Calu3 (cell line): ENCODE measurements at regions not wholly inside any gene's neighbourhood (a gene's known extent, or its start where the extent isn't known, plus 50 kb on each side); places are given as distances from the start of the nearest gene placed in this dataset.

Source experiments
- BruUV-seq: library from RNA; stranded (reverse); fragments of 400-500 nt; replicated peaks from 2 replicates; lab custom pipeline; 2021; lab: Mats Ljungman, UMichigan
- CTCF ChIA-PET: fragments of 300-600 bp; sonication (Branson Sonifier 250); formaldehyde crosslinking; loops from one replicate; lab custom pipeline; 2022; ENCODE audit warnings: antibody characterized with exemption; lab: Charles Lee
- DNase-seq: peaks from one replicate; pipeline ENCODE4 v3.0.0; 2022
- H3K27ac Mint-ChIP-seq: one replicate; pipeline ENCODE4 v1.8.0; 2022; ENCODE audit warnings: mixed read lengths; ENCODE audit not compliant: unreplicated experiment
- H3K27me3 Mint-ChIP-seq: one replicate; pipeline ENCODE4 v1.8.0; 2022; ENCODE audit warnings: mixed read lengths; ENCODE audit not compliant: unreplicated experiment
- H3K36me3 Mint-ChIP-seq: one replicate; pipeline ENCODE4 v1.8.0; 2022; ENCODE audit warnings: mild to moderate bottlenecking, moderate library complexity, mixed read lengths; ENCODE audit not compliant: insufficient read depth, unreplicated experiment
- H3K4me1 Mint-ChIP-seq: one replicate; pipeline ENCODE4 v1.8.0; 2022; ENCODE audit warnings: mild to moderate bottlenecking, low read depth, mixed read lengths; ENCODE audit not compliant: unreplicated experiment
- H3K4me3 Mint-ChIP-seq: one replicate; pipeline ENCODE4 v1.8.0; 2022; ENCODE audit warnings: mild to moderate bottlenecking, low read depth, moderate library complexity, mixed read lengths; ENCODE audit not compliant: unreplicated experiment
- H3K9me3 Mint-ChIP-seq: one replicate; pipeline ENCODE4 v1.8.0; 2022; ENCODE audit warnings: low read depth, mixed read lengths; ENCODE audit not compliant: unreplicated experiment
- intact Hi-C: fragments of 100-400 bp; cut with micrococcal nuclease; formaldehyde crosslinking; loops from one replicate; pipeline ENCODE4 v1.10.0; 2022; ENCODE audit not compliant: unreplicated experiment
- TF ChIP-seq, protein P1 (sequence below): fragments of 200-600 bp; IDR thresholded peaks from one replicate; pipeline ENCODE4 v1.8.0; 2022; ENCODE audit warnings: antibody characterized with exemption; ENCODE audit not compliant: unreplicated experiment

DNA sequence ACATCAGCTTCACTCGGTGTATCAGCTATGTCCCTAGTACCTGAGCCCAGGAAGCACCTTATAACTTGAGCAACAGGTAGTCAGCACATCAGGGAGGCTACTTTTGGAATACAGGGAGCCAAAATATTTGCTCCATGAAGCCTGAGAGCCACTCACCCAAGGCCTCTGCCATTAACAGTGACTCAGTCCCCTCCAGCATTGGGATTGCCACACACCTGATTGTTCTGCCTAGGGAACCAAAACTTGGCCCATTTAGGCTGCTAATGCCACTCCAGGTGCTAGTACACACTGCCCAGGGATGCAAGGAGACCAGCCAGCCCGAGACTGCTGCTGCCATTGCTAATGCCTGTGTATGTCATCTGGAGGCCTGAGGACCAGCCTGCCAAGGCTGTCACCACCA lies 773.6 kb upstream of the TENM4 start:
- H3K4me1 Mint-ChIP-seq: no peaks in the 10 kb centered on the region
- CTCF ChIA-PET: no interaction called here
- no peaks in the 10 kb centered on the region for H3K27me3 Mint-ChIP-seq
- no peak for DNase-seq
- H3K4me3 Mint-ChIP-seq: no peak overlapping the region
- H3K27ac Mint-ChIP-seq: no peak overlapping the region
- BruUV-seq: no TSS peak
- H3K9me3 Mint-ChIP-seq: peaks cover 5% of the 10 kb centered on the region
- intact Hi-C loops: no loop called here
- H3K36me3 Mint-ChIP-seq: no peaks in the 10 kb centered on the region
- TF ChIP-seq, protein P1, sequence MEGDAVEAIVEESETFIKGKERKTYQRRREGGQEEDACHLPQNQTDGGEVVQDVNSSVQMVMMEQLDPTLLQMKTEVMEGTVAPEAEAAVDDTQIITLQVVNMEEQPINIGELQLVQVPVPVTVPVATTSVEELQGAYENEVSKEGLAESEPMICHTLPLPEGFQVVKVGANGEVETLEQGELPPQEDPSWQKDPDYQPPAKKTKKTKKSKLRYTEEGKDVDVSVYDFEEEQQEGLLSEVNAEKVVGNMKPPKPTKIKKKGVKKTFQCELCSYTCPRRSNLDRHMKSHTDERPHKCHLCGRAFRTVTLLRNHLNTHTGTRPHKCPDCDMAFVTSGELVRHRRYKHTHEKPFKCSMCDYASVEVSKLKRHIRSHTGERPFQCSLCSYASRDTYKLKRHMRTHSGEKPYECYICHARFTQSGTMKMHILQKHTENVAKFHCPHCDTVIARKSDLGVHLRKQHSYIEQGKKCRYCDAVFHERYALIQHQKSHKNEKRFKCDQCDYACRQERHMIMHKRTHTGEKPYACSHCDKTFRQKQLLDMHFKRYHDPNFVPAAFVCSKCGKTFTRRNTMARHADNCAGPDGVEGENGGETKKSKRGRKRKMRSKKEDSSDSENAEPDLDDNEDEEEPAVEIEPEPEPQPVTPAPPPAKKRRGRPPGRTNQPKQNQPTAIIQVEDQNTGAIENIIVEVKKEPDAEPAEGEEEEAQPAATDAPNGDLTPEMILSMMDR: no peak

DNA sequence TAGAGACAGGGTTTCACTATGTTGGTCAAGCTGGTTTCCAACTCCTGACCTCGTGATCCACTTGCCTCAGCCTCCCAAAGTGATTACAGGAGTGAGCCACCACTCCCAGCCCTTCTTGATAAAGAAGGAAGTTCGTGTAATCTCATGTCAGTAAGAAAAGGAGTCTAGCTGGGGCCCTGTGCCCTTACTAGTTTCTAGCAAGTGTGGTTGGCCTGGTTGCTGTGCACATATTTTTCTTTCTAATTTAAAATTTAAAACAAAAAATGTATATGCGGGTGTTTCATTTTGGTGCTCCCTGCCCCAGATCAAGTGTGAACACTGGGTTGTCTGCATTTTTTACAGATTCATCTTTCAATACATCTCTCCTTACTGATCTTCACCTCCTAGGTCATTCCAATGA lies 770.8 kb upstream of the TENM4 start:
- TF ChIP-seq, protein P1: no peak
- peaks cover 5% of the 10 kb centered on the region for H3K9me3 Mint-ChIP-seq
- no peaks in the 10 kb centered on the region for H3K4me1 Mint-ChIP-seq
- no TSS peak for BruUV-seq
- CTCF ChIA-PET: interaction anchor here (0.7 kb wide), 1 partner anchor 262 kb away, joined by 4 read pairs; no protein-coding TSS in a partner anchor
- H3K27me3 Mint-ChIP-seq: no peaks in the 10 kb centered on the region
- intact Hi-C loops: no loop called here
- H3K36me3 Mint-ChIP-seq: no peaks in the 10 kb centered on the region
- H3K4me3 Mint-ChIP-seq: no peak overlapping the region
- DNase-seq: no peak
- H3K27ac Mint-ChIP-seq: no peak overlapping the region

DNA sequence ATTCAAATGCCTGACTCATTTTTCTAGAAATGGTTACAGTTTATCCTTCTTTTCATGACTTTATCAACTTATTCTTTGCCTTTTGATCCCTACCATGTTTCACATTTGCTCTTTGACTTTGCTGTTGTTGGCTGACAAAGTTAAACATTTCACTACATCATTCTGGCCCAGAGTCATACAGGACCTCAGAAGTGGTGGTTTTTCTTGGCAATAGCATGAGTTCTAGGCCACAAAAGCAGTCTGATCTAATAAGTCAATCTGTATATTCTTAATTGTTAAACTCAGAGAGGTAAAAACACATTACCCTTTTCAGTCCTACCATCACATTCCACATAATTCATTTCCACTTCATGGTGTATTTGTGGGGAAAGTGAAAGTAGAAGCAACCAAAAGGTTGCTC lies 763.2 kb upstream of the TENM4 start:
- H3K4me3 Mint-ChIP-seq: no peak overlapping the region
- peaks cover 8% of the 10 kb centered on the region for H3K9me3 Mint-ChIP-seq
- no peaks in the 10 kb centered on the region for H3K36me3 Mint-ChIP-seq
- no peak overlapping the region for H3K27ac Mint-ChIP-seq
- CTCF ChIA-PET: no interaction called here
- no peaks in the 10 kb centered on the region for H3K27me3 Mint-ChIP-seq
- BruUV-seq: no TSS peak
- intact Hi-C loops: no loop called here
- DNase-seq: no peak
- no peaks in the 10 kb centered on the region for H3K4me1 Mint-ChIP-seq
- TF ChIP-seq, protein P1: no peak

DNA sequence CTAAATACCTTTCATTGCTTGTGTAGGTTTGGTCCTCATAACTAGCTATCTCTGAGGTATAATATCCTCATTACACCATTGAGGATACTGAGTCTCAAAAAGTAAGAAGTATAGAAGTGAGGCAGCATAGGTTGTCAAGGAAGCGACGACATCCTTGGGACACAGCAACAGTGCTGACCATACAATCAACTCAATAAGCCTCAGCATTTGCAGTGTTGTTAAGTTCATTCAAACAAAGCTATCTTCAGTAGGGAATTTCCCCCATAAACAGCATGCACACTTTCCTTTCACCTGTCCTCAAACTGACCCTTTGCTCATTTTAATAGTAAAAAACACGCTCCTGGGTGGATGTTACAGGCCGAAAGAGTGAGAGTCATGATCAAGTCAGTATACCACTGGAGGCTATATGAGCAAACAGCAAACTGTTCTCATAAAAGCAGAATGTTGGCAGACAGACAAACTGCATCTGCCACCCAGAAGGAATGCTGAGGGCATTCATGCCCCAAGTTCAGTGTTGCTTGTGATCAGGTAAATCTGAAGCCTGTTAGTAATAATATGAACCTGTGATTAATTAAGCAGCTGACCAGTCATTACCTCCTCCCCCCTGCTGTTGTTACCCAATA lies 756.2 kb upstream of the TENM4 start:
- CTCF ChIA-PET: no interaction called here
- BruUV-seq: no TSS peak
- Mint-ChIP-seq H3K36me3 (no peaks in the 10 kb centered on the region), H3K27me3 (no peaks in the 10 kb centered on the region), H3K9me3 (no peaks in the 10 kb centered on the region), H3K4me3 (no peak overlapping the region), H3K4me1 (no peaks in the 10 kb centered on the region), H3K27ac (no peak overlapping the region)
- intact Hi-C loops: no loop called here
- TF ChIP-seq, protein P1: no peak
- DNase-seq: no peak
